ENCODE measurements at regions not wholly inside any gene's neighbourhood (a gene's known extent, or its start where the extent isn't known, plus 50 kb on each side); places are given as distances from the start of the nearest gene placed in this dataset.

- no peak for DNase-seq
- TF ChIP-seq CTCF (IDR thresholded peaks at IDR 0.05), result no peak
- no peak for TF ChIP-seq POLR2A (IDR thresholded peaks at IDR 0.05)
- H3K4me1 ChIP-seq, result no peaks in the 10 kb centered on the region
- H3K36me3 ChIP-seq, result no peaks in the 10 kb centered on the region
- intact Hi-C loops (cut with DNase I; ENCODE audit: low total_unique reads), result no loop called here
- no peak overlapping the region for H3K4me3 ChIP-seq
- H3K9me3 ChIP-seq, result no peaks in the 10 kb centered on the region
- H3K27ac ChIP-seq, result no peak overlapping the region
- H3K27me3 ChIP-seq, result no peaks in the 10 kb centered on the region
These were observed 214.6 kb downstream of the RDH14 start for GRCh38 chr2:18345848-18346247.

GRCh38 chr2:18342901-18343300, 217.6 kb downstream of the RDH14 start:
- intact Hi-C loops (cut with DNase I; ENCODE audit: low total_unique reads), result no loop called here
- no peaks in the 10 kb centered on the region for H3K9me3 ChIP-seq
- TF ChIP-seq CTCF (IDR thresholded peaks at IDR 0.05) (no peak), POLR2A (IDR thresholded peaks at IDR 0.05) (no peak)
- no peak overlapping the region for H3K27ac ChIP-seq
- no peaks in the 10 kb centered on the region for H3K36me3 ChIP-seq
- H3K4me1 ChIP-seq, result no peaks in the 10 kb centered on the region
- no peaks in the 10 kb centered on the region for H3K27me3 ChIP-seq
- no peak for DNase-seq
- no peak overlapping the region for H3K4me3 ChIP-seq

GRCh38 chr2:18339326-18339725, 221.1 kb downstream of the RDH14 start:
- Histone ChIP-seq H3K27ac (no peak overlapping the region), H3K4me3 (no peak overlapping the region), H3K36me3 (no peaks in the 10 kb centered on the region), H3K4me1 (no peaks in the 10 kb centered on the region), H3K9me3 (no peaks in the 10 kb centered on the region), H3K27me3 (no peaks in the 10 kb centered on the region)
- intact Hi-C loops (cut with DNase I; ENCODE audit: low total_unique reads), result no loop called here
- TF ChIP-seq CTCF (IDR thresholded peaks at IDR 0.05) (no peak), POLR2A (IDR thresholded peaks at IDR 0.05) (no peak)
- DNase-seq, result no peak

GRCh38 chr2:18336975-18337374, 223.5 kb downstream of the RDH14 start:
- no peak for TF ChIP-seq POLR2A (IDR thresholded peaks at IDR 0.05)
- no peak for TF ChIP-seq CTCF (IDR thresholded peaks at IDR 0.05)
- H3K27ac ChIP-seq, result no peak overlapping the region
- H3K27me3 ChIP-seq, result no peaks in the 10 kb centered on the region
- no peaks in the 10 kb centered on the region for H3K9me3 ChIP-seq
- H3K4me1 ChIP-seq, result no peaks in the 10 kb centered on the region
- DNase-seq, result no peak
- H3K36me3 ChIP-seq, result no peaks in the 10 kb centered on the region
- no peak overlapping the region for H3K4me3 ChIP-seq
- intact Hi-C loops (cut with DNase I; ENCODE audit: low total_unique reads), result no loop called here

- Histone ChIP-seq H3K4me3 (no peak overlapping the region), H3K36me3 (no peaks in the 10 kb centered on the region), H3K9me3 (no peaks in the 10 kb centered on the region), H3K27ac (no peak overlapping the region), H3K4me1 (no peaks in the 10 kb centered on the region), H3K27me3 (no peaks in the 10 kb centered on the region)
- TF ChIP-seq POLR2A (IDR thresholded peaks at IDR 0.05) (no peak), CTCF (IDR thresholded peaks at IDR 0.05) (no peak)
- intact Hi-C loops (cut with DNase I; ENCODE audit: low total_unique reads), result no loop called here
- no peak for DNase-seq
These were observed 228.0 kb downstream of the RDH14 start for GRCh38 chr2:18332477-18332876.
